ENCODE measurements at regions not wholly inside any gene's neighbourhood (a gene's known extent, or its start where the extent isn't known, plus 50 kb on each side); places are given as distances from the start of the nearest gene placed in this dataset.

- Histone ChIP-seq H3K36me3 (no peaks in the 10 kb centered on the region), H3K4me3 (ENCODE audit: low read depth, low read length) (no peak overlapping the region), H3K4me1 (no peaks in the 10 kb centered on the region), H3K9me3 (no peaks in the 10 kb centered on the region), H3K27me3 (no peaks in the 10 kb centered on the region)
- TF ChIP-seq, protein P1, sequence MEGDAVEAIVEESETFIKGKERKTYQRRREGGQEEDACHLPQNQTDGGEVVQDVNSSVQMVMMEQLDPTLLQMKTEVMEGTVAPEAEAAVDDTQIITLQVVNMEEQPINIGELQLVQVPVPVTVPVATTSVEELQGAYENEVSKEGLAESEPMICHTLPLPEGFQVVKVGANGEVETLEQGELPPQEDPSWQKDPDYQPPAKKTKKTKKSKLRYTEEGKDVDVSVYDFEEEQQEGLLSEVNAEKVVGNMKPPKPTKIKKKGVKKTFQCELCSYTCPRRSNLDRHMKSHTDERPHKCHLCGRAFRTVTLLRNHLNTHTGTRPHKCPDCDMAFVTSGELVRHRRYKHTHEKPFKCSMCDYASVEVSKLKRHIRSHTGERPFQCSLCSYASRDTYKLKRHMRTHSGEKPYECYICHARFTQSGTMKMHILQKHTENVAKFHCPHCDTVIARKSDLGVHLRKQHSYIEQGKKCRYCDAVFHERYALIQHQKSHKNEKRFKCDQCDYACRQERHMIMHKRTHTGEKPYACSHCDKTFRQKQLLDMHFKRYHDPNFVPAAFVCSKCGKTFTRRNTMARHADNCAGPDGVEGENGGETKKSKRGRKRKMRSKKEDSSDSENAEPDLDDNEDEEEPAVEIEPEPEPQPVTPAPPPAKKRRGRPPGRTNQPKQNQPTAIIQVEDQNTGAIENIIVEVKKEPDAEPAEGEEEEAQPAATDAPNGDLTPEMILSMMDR (IDR thresholded peaks at IDR 0.05; ENCODE audit: low read depth, low read length) = no peak
- DNase-seq = no peak
These were observed 204.4 kb downstream of the PPARGC1A start for GRCh38 chr4:23685471-23685870.

- no peaks in the 10 kb centered on the region for H3K27me3 ChIP-seq
These were observed 209.0 kb downstream of the PPARGC1A start for GRCh38 chr4:23680671-23681518.

GRCh38 chr4:23674694-23675093 lies 215.2 kb downstream of the PPARGC1A start:
- H3K27me3 ChIP-seq = no peaks in the 10 kb centered on the region
- H3K4me1 ChIP-seq = no peaks in the 10 kb centered on the region
- no peak overlapping the region for H3K4me3 ChIP-seq (ENCODE audit: low read depth, low read length)
- H3K36me3 ChIP-seq = no peaks in the 10 kb centered on the region
- no peaks in the 10 kb centered on the region for H3K9me3 ChIP-seq
- TF ChIP-seq, protein P1 (IDR thresholded peaks at IDR 0.05; ENCODE audit: low read depth, low read length) = no peak
- no peak for DNase-seq

More at GRCh38 chr4:23680671-23681518, 209.0 kb downstream of the PPARGC1A start:
- Histone ChIP-seq H3K4me1 (no peaks in the 10 kb centered on the region), H3K4me3 (ENCODE audit: low read depth, low read length) (no peak overlapping the region), H3K36me3 (no peaks in the 10 kb centered on the region), H3K9me3 (no peaks in the 10 kb centered on the region)
- no peak for DNase-seq
- TF ChIP-seq, protein P1 (IDR thresholded peaks at IDR 0.05; ENCODE audit: low read depth, low read length) = no peak

DNA sequence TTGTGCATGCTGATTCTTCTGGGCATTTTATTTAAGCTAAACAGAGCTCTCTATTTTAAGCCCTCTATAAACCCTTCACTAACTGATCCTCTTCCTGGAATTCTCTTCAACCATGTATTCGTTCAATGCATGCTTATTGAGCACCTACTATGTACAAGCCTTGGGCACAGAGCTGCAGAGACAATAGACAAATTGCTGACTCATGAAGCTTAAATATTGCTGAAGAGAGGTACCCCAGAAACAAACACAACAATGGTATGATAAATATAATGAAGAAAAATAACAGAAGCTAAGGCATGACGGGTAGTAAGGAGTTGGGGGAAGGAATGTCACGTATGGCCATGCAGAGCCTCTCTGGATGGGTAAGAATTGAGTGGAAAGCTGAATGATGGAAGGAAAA lies 222.2 kb downstream of the PPARGC1A start:
- no peak for DNase-seq
- no peaks in the 10 kb centered on the region for H3K27me3 ChIP-seq
- no peaks in the 10 kb centered on the region for H3K9me3 ChIP-seq
- H3K4me1 ChIP-seq = no peaks in the 10 kb centered on the region
- TF ChIP-seq, protein P1 (IDR thresholded peaks at IDR 0.05; ENCODE audit: low read depth, low read length) = no peak
- no peak overlapping the region for H3K4me3 ChIP-seq (ENCODE audit: low read depth, low read length)
- no peaks in the 10 kb centered on the region for H3K36me3 ChIP-seq

DNA sequence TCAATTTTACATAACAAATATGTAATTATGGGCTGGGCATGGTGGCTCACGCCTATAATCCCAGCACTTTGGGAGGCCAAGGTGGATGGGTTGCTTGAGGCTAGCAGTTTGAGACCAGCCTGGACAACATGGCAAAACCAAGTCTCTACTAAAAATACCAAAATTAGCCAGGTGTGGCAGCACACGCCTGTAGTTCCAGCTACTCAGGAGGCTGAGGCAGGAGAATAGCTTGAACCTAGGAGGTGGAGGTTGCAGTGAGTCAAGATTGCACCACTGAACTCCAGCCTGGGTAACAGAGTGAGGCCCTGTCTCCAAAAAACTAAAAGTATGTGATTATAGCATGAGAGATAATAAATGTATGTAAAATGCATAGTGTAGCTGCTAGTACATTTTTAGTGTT lies 229.0 kb downstream of the PPARGC1A start:
- H3K27me3 ChIP-seq = no peaks in the 10 kb centered on the region
- DNase-seq = no peak
- no peaks in the 10 kb centered on the region for H3K36me3 ChIP-seq
- H3K9me3 ChIP-seq = no peaks in the 10 kb centered on the region
- H3K4me1 ChIP-seq = no peaks in the 10 kb centered on the region
- TF ChIP-seq, protein P1 (IDR thresholded peaks at IDR 0.05; ENCODE audit: low read depth, low read length) = peak; percentile 9; the same call in 1 of the 2 replicates
- H3K4me3 ChIP-seq (ENCODE audit: low read depth, low read length) = no peak overlapping the region

DNA sequence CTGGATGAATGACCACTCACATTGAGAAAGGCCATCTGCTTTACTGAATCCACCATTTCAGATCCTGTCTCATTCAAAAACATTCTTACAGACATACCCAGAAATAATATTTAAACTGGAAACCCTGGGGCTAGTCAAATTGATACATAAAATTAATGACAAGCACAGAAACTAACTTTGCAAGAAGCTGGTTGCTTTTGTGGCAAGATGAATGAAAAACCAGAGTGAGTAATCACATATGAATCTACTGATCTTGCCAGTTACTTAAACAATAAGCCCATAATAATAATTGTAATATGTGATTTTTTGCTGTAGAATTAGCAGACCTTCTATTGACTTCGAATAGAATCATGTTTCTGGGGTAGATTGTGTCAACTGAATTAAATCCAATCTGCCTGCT lies 235.1 kb downstream of the PPARGC1A start:
- TF ChIP-seq, protein P1 (IDR thresholded peaks at IDR 0.05; ENCODE audit: low read depth, low read length) = no peak
- Histone ChIP-seq H3K4me1 (no peaks in the 10 kb centered on the region), H3K4me3 (ENCODE audit: low read depth, low read length) (no peak overlapping the region), H3K36me3 (no peaks in the 10 kb centered on the region), H3K9me3 (no peaks in the 10 kb centered on the region), H3K27me3 (no peaks in the 10 kb centered on the region)
- no peak for DNase-seq

Measured in BE2C (cell line).